ENCODE measurements at regions not wholly inside any gene's neighbourhood (a gene's known extent, or its start where the extent isn't known, plus 50 kb on each side); places are given as distances from the start of the nearest gene placed in this dataset.

GRCh38 chr10:128816726-128817125 lies 650.3 kb upstream of the MGMT start:
- TF ChIP-seq ZFX (IDR thresholded peaks at IDR 0.05) = no peak
- no peak for TF ChIP-seq POLR2A (IDR thresholded peaks at IDR 0.05; ENCODE audit: borderline replicate concordance, extremely low read depth, insufficient read depth, insufficient read length)
- TF ChIP-seq POLR2AphosphoS5 (IDR thresholded peaks at IDR 0.05; ENCODE audit: low read depth, low read length) = no peak
- TF ChIP-seq ZBTB33 (IDR thresholded peaks at IDR 0.05; ENCODE audit: extremely low read depth, insufficient replicate concordance, low read length) = no peak
- no peak for TF ChIP-seq CTCF (IDR thresholded peaks at IDR 0.05 in 2 of 3, conservative IDR thresholded peaks at IDR 0.05 in 1 of 3; ENCODE audit: borderline replicate concordance in 1 of 3, insufficient read depth in 1 of 3, low read depth in 2 of 3, low read length in 2 of 3)
- no peak for TF ChIP-seq ATF3 (IDR thresholded peaks at IDR 0.05)
- TF ChIP-seq EZH2 (IDR thresholded peaks at IDR 0.05) = no peak
- no peak for TF ChIP-seq ZNF274 (IDR thresholded peaks at IDR 0.05; ENCODE audit: low read depth, low read length)
- TF ChIP-seq JUND (IDR thresholded peaks at IDR 0.05) = no peak
- no peak for TF ChIP-seq SRF (IDR thresholded peaks at IDR 0.05; ENCODE audit: low read depth)
